IPS-NIHi7 (cell line): ENCODE measurements at regions not wholly inside any gene's neighbourhood (a gene's known extent, or its start where the extent isn't known, plus 50 kb on each side); places are given as distances from the start of the nearest gene placed in this dataset.
A peak's percentile ranks its signal among the peaks of the same experiment; 100 is the strongest.

Experiments
- DNase-seq: peaks from one replicate; pipeline ENCODE4 v3.0.0; 2012; ENCODE audit warnings: mixed read lengths; ENCODE audit errors: extremely low spot score

- DNase-seq: no peak
These were observed 196.4 kb upstream of the IRX3 start for GRCh38 chr16:54482892-54483574.

- no peak for DNase-seq
These were observed 193.8 kb upstream of the IRX3 start for GRCh38 chr16:54480429-54480828.

DNA sequence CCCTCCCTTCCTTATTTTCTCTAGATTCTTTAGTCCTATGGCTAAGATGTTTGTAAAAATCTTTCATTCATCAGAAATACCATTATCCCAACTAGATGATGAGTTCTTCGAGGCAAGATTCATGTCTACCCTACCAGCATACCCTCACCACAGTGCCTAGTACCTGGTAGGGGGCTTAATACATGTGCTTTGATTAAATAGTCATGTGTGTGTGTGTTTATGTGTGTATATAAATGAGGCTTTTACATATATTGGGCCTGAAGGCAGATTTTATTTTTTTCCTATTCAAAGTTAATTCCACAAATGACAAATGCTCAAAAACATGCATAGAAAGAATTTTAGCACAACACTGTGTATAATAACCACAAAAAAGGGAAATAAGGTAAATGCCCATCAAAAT, 193.0 kb upstream of the IRX3 start:
- no peak for DNase-seq

- no peak for DNase-seq
These were observed 191.1 kb upstream of the IRX3 start for GRCh38 chr16:54477714-54478113.

- no peak for DNase-seq
These were observed 188.5 kb upstream of the IRX3 start for GRCh38 chr16:54475019-54475601.

DNA sequence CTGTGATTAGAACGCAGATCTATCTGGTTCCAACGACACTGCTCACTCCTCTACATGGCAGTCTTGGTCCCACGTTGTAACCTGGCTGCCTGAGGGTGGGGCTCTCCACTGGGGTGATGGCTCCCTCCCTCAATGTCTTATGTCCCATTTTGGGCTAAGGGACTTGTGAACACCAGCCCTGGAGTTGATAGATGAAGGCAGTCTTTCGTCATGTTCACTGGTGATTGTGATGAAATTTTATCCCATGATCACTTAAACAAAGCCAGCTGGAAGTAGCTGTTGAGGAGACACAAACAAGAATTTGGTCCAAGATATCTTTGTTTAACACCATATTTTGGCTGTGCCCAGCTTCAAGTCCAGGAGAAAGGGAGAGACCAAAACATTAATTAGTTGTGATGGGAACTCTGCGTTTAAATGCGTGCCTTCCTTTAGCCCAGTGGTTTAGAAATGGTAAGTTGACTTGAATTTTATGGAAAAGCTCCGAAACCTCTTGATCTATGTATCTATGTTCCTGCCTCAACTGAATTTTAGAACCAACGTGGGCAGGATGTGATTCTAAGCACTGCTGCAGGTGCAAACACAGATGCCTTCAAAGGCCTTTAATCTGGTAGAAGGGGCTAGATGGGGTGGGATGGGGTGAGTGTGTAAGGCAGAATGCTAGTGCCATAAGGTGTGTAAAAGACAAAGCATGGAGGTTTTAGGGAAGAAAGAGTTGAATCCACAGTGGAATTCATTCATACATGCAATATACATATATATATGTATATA, 186.8 kb upstream of the IRX3 start:
- DNase-seq: no peak

DNA sequence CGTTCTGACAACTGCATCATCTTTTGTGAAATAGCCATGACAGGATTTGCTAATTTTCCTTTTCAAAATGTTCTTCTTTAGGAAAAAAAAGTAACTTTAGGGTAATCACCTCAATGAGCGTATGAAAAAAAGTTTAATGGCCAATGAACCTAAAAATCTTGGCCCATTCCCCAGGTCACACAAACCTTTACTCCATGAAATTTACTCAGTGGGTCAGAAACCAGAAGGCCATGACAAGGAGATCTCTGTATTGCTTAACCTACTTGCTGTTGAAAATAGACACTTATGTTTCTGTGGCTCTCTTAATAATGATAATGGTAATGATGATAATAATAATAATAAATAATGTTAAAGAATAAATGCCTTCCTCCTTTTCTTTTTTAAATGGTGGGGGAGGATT, 180.8 kb upstream of the IRX3 start:
- DNase-seq: no peak

DNA sequence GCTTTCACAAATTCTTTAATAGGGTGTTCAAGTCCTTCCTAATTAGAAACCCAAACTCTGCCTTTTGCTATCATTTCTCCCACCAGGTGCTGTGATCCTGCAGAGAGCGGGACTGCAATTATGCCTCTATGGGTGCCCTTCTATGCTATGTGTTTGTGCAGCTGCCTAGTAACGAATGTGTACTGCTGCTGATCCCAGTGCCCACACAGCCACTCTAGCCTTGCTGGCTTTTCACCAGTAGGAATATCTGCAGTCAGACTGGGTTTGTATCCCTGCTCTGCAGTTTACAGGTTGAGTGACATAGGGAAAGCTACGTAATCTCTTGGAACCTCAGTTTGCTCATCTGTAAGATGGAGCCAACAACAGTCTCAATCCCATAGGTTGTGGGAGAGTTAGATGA, 179.6 kb upstream of the IRX3 start:
- no peak for DNase-seq

DNA sequence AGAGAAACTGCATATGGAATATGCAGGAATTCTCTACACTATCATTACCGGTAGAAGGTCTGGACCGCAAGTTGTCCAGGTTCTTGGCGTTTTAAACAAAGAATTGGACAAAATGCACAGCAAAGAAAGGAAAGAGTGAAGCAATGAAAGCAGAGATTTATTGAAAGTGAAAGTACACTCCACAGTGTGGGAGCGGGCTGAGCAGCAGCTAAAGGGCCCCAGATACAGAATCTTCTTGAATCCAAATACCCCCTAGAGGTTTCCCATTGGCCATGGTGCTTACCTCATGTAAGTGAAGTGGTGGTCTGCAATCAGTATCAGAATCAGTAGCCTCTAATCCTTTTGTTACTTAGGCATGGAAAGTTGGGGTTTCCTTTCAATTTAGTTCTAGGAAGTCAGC, 178.5 kb upstream of the IRX3 start:
- no peak for DNase-seq

GRCh38 chr16:54462771-54463170, 176.2 kb upstream of the IRX3 start:
- no peak for DNase-seq

DNA sequence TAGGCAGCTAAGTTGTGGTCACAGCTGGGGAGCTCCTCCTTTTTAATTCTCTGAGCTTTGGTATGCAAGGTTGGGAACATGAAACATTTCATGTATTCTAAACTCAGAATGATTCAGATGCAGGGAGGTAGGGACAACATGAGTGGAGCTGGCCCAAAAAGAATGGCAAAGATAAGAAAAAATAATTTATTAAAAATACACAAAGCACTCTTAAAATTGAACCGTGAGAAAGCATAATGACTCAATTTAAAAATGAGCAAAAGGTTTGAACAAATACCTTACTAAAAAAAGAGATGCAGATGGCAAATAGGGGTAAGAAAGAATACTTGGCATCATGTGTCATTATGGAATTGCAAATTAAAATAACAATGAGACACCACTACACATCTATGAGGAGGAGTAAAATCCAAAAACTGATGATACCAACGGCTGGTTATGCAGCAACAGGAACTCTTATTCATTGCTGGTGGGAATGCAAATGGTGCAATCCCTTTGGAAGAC, 175.6 kb upstream of the IRX3 start:
- no peak for DNase-seq

- DNase-seq: no peak
These were observed 173.8 kb upstream of the IRX3 start for GRCh38 chr16:54460263-54460860.

GRCh38 chr16:54459509-54460262, 173.1 kb upstream of the IRX3 start:
- no peak for DNase-seq

- DNase-seq: no peak
These were observed 172.3 kb upstream of the IRX3 start for GRCh38 chr16:54458923-54459322.

- no peak for DNase-seq
These were observed 169.7 kb upstream of the IRX3 start for GRCh38 chr16:54456291-54456690.

- DNase-seq: no peak
These were observed 168.6 kb upstream of the IRX3 start for GRCh38 chr16:54455030-54455725.

DNA sequence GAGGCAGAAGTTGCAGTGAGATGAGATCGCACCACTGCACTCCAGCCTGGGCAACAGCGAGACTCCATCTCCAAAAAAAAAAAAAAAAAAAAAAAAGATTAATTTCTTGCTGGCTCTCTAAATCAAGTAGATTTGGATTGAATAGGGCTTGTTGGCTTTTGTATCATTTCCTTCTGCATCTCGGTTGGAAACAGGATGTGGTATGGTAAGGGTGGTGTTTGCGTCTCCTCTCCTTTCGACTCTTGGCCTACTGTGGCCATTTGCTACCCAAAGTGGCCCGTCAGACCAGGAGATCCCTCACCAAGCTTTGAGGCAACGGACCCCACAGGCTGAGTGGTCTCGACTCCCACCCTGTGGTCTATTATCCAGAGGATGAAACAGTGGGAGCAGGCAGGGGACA, 168.0 kb upstream of the IRX3 start:
- DNase-seq: no peak

- DNase-seq: no peak
These were observed 167.3 kb upstream of the IRX3 start for GRCh38 chr16:54453871-54454270.

DNA sequence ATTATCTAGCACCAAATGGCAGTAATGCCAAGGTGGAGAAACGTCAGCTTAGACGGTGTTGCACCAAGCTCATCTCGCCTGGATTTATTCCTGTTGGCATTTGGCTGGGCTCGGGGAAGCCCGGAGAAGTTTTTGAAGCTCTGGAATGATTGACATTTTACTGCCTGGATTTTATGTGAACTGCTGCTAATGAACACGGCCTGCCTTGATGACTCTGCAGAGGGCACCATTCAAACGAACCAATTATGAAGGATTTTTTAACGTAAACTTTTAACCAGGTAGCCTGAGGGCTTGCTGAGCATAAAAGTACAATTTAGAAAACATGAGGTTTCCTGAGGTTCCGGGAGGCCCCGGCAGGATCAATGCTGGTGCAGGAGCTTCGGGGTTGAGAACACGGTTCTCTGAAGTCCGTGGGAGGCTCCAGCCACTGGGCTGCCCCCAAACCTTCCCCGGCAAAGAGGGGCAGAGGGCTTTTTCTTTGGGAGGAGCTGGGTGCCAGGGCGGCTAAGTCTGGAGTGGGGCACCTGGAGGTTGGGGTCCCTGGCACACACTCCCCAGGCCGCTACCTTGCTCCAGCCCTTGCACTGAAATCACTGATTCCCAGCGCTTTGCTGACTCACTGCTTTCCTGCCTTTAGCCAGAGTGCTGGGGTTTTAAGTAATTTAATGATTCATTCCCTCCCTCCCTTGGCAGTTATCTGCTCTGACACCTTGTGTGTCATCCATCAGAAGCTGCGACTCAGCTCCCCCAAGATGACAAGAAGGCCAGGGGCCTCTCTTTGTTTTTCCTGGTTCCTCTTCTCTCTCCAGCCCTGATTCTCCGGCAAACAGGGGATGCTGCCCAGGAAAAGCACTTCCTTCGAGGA, 161.2 kb upstream of the IRX3 start:
- peak; percentile 46 for DNase-seq

- DNase-seq: no peak
These were observed 160.1 kb upstream of the IRX3 start for GRCh38 chr16:54446639-54447038.
